ELR (cell line): ENCODE measurements at regions not wholly inside any gene's neighbourhood (a gene's known extent, or its start where the extent isn't known, plus 50 kb on each side); places are given as distances from the start of the nearest gene placed in this dataset.

Experiments
- DNase-seq: peaks from one replicate; pipeline ENCODE4 v3.0.0-alpha.2; 2015; ENCODE audit warnings: low read depth

DNA sequence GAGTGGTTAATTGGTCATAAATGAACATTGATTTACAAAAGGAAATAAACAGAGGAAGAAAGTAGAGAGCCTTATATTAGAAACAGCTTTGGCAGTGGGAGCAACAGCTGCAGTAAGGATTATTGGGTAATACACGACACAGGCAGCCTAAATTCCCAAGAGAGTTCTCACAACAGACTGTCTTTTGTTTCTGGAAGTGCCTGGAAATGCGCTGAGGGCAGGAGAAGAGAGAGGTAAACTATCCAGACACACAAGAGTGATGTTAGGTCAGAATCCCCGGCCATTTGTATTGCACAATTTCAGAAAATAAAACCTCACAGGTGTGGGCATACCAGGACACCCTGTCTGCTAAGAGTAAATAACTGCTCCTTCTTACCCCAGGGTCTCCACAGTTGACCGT, 450.4 kb upstream of the CTNND2 start:
- DNase-seq = no peak

DNA sequence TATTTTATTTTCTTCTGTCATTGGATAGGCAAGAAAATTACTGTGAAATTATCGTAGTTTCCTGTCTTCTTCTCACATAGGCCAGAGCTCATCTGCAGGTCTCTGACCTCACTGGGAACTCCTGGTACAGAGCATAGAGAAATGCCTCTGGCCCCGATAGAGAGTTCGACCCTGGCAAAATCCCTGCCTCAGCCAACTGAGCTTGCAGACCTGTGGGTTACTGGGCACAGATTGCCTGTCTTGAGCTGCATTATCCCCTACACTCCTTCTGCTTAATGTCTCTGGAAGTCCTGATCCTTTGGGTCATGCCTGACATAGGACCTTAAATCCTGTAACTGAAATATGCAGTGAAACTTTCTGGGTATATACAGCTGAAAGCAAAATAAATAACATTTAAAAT, 439.3 kb upstream of the CTNND2 start:
- DNase-seq = no peak

DNA sequence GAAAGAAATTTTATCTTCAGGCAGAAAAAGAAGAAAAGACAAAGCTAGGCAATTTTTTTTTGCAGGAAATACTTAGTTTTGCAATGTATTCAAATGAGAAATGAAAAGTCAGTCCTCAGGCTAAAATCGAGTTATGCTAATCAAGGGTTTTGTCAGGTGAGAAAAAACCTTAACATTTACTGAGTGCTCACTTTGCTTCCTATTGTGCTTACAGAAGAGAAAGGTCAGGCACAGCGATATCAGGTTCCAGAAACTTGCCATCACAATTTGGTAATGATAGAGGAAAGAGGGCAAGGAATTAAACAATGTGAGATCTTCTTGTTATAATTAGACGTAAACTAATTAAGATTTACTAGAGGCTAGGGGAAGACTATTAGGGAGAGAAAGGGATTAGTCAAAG, 431.7 kb upstream of the CTNND2 start:
- no peak for DNase-seq

DNA sequence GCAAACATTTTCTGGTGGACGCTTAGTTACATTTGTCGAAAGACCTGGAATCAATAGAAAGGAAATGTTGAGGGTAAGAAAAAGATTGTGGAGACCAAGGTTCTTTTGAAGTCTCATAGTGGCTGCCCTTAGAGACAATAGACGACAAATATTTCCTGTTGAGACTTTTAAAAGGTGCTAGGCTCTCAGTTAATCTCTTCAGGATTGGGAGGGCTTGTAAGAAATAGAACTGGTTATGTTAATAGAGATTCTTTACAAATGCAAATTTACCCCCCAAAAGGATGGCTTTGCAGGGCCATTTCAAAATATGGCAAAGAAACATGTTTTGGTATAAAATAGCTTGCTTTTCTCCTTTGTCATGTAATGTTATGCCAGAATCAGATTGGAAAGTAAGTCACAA, 428.2 kb upstream of the CTNND2 start:
- DNase-seq = no peak

DNA sequence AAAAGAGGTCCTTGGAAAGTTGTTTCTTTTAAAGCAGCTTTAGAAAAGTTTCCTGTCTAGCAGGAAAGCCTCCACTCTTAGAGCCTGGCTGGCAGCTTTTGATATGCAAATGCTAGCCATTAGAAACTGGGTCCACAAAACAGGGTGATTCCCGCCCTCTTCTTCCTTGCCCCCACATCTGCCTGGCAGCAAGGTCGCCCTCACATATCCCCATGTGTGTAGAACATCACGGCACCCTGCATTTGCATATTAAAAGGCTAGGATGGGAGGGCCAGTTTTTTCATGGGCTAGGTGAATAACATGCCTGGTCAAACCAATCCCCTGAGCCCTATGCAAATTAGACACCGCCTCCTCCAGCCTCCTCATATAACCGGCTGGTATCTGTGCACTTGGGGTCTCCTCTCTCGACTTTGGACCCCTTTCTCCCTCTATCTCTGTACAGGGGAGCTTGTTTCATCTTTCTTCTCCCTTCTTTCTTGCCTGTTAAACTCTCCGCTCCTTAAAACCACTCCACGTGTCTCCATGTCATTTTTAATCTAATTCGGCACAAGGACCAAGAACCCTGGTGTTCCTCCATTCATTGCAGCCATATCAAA, 426.8 kb upstream of the CTNND2 start:
- no peak for DNase-seq

DNA sequence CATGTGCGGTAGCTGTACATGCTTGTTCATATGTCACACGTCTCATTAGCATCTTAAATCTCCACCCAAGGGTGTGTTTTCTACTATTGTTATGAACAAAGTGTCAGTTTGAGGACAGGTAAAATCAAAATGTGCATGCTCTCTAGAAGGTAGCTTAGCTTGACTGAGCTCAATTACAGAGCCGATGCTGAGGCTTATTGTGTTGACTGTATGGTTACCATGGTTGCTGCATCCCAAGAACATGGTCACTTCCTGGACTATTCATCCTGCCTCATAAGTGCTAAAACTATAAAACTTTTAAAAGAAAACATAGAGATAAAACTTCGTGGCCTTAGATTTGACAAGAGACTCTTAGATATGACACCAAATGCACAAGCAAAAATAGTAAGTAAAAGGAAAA, 426.1 kb upstream of the CTNND2 start:
- peak; percentile 12 for DNase-seq

DNA sequence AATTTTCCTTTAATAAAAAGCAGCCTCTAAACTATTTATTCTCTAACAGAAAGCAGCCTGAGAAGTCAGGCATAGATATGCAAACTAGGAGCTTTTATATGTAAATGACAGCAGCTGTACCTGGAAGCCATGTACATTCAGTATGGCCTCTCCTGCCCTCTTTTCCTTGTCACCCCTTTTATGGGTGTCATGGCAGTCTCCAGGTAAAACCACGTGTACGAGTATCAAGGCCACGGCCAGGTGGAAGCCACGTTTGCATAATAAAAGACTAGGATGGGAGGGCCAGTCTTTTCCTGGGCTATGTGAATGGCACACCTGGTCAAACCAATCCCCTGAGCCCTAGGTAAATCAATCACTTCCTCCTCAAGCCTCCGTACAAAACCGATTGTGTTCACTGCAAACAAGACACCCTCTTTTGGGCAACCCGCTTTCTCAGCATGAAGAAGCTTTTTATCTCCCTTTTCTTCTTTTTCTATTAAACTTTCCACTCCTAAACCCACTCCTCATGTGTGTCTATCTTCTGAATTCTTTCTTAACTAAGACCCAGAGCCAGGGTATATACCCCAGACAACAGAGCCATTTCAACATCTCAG, 419.5 kb upstream of the CTNND2 start:
- no peak for DNase-seq

DNA sequence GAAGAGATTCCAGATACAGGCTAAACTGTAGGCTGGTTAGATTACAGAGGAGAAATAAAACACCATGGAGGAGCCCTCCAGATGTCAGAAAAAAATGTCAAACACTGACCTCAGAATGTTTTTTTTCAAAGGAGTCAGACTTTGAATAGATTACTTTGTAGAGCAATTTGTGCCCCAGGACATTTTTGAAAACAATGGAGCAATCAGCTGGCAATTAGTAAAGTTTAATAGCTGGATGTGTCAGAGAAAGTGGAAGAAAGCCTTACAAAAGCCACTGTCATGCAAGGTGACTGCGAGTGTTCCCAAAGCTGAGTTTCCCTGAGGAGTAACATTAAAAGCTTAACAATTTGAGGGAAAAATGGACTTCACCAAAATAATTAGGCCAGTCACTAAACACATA, 417.8 kb upstream of the CTNND2 start:
- no peak for DNase-seq

DNA sequence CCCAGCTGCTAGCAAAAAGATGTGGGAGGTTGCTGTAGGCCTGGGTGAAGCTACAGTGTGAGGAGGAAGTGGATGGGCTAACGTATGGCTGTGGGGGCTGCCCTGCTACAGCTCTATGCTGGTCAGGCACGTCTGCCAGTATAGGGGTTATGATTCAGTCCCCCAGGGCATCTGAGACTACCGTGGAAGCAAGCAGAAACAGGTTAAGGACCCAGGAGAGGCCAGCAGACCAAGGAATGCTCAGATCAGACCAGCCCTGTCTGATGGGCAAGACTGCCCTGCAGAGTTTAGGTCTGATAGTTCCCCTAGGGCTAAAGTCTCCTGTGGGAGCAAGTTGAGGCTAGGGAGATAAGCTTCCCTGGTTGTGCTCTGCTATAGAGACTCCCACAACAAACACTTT, 416.1 kb upstream of the CTNND2 start:
- no peak for DNase-seq

DNA sequence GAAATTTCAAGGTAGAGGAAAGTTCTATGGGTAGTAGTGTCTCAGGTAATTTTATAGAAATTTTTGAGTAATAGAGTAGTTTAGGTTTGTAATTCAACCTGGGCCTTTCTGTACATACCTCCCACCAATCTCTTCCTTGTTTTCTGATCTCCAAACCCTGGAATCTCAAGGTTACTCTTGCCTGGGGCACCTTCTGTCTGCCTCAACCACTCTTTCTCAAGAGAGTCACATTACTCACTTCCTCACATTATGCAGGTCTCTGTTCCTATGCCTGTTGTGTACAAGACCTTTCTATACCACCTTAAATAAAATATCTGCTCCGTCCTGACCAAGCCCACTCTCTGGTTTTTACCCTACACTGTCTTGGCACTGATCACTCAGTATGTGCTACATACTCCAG, 412.6 kb upstream of the CTNND2 start:
- peak; percentile 15 for DNase-seq

DNA sequence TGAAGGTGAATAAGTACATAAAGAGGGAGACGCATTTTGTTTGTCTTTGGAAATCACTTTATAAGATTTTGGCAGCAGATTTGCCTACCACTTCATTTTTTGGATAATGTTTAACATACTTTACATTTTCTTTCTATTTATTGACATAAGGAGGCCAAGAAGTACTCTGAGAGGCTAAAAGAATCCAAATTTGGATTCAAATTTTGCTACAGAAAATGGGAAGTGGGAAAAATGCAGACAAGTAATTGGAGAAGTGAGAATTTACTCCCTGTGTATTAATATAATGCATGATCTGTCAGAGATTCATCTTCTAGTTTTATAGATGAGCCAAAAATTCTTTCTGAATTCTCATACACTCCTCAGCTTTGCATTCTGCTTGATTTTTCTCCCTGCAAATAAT, 411.2 kb upstream of the CTNND2 start:
- DNase-seq = no peak

DNA sequence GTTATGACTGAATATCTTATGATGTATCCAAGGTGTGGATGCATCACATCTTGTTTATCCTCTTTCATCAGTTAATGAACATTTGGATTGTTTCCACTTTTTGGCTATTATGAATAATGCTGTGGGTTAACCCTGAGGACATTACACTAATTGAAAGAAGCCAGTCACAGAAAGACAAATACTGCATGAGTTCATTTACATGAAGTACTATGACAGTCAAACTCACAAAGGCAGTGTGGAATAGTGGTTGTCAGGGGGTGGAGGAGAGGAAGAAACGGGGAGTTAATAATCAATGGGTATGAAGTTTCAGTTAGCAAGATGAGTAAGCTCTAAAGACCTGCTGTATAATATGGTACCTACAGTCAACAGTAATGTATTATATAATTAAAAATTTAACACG, 409.4 kb upstream of the CTNND2 start:
- no peak for DNase-seq

DNA sequence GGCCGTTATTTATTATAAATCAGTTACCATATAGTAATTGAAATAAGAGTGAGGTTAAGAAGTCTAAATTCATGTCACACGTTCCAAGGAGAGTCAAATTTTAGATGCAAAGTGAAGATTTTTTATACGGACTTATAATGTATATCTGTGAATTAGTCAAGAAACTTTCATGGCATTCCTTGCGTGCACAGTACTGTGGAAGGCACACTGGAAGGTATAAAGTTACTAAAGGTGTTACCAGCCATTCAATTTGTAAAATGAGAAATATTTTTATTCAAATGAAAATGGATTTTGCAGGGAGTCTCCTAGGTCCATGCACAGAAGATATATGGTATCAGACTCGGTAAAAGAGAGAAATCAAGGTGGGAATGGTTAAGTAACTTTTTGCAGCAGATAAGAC, 408.1 kb upstream of the CTNND2 start:
- DNase-seq = no peak

DNA sequence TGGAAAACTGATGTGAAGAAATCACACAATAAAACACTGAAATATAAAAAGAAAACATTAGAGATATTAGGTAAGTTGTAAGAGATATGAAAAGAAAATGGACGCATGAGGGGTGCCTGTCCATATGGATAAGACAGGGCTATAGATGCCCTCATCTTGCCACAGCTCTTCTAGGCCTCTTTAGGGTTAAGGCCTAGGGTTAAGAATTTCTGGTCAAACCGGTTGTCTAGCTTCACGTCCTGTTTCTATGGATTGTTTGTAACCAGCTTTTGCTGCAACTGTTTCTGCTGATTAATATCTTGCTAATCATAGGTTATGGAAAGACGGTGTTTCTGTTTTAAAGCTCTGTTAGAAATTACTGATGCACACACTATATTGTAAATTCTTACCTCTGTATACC, 389.9 kb upstream of the CTNND2 start:
- no peak for DNase-seq

DNA sequence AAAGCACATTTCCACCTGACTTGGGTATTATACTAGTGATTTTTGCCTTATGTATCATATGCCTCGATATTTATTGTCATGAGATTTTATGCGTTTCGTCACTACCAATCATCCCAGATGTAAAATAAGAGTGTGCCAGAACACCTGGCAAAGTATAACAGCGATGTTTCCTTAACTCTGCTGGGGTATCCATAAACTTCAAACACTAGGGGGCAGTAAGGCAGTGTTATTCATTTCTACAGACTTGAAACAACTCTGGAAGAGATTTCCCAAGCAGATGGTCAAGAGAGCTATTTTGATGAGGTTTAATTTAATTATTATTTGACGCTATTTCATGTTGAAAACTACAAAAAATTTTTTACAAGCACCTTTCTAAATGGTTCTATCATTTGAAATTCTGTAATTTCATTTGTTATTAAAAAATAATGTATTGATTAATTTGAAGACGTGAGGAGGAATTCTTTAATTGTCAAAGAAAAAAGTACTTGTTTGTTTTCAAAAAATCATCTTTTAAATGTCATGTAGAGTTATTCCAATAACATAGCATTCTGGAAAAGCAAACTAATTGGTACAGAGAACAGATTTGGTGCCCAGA, 388.5 kb upstream of the CTNND2 start:
- DNase-seq = peak; percentile 53

DNA sequence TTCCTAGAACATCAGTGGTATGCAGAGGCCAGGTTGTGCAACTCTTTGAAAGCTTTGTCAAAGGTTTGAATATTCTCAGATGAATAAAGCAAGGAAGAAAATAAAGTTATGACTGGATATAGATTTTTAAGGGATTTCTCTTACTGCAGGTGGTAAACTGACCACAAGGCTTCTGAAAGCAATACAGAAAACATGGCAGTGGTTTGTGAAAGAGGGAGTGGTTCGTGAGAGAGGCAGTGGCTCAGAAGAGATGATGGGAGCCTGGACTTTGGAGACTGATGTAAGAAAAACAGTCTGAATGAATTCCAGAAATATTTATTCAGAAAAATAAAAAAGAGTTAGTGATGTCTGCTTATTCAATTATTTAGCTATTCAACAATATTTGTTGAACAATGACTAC, 380.4 kb upstream of the CTNND2 start:
- peak; percentile 13 for DNase-seq

DNA sequence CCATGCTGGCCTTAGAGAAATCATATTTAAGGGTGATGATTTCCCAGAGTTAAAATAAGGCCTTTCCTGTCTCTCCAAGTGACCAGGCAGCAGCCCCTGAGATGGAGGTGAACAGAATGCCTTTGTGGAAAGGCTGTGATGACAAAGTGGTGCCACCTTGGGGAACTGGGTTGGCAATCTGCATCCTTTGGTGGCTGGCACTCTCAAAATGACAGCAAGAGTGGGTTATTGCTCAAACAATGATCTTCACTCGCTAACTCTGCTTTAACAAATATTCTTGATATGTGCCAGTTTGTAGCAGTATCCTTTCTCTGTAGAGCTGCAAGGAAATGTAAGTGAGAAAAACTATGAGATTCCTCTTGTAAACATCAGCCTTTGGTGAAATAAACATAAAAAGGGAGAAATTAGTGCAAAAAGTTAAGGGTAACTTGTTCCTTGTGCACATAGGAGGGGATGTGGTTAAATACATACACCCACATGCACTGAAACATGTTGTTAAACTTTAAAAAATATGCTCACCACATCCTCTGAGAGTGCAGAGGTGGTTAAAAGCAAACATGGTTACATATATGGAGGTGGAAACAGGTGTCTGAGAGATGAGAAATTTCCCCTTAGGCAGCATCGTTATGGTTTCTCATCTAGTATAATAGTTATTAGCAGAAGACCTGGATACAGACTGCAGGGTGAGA, 373.4 kb upstream of the CTNND2 start:
- DNase-seq = no peak

DNA sequence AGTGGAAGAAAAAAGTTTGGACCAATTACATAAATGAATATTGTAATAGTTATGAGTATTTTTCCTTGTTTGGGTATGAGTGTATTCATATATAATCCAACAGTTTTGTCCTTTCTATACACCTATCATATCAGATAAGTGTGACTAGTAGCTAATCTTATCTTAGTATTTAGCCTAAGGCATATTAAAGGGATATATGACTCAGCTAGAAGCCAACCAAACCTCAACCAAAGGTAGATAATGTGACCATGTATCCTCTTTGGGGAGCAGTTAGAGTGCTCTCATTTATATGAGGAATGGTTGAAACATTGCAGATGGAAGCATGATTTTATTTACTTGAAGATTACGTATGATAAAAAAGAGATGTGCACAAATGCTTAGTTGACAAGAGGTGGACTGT, 370.0 kb upstream of the CTNND2 start:
- DNase-seq = no peak

DNA sequence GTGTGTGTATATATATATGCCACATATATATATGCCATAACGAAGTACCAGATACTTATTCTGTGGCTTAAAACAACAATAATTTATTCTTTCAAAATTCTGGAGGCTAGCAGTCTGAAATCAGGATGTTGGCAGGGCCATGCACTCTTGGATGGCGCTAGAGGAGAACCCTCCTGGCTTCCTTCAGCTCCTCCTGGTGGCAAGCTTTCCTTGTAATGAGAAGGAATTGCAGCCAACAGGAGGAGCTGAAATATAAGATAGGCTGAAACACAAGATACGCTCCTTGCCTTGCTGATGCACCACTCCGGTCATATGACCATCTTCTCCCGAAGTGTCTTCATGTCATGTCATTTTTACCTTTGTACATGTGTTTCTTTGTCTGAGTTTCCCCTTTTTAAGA, 368.1 kb upstream of the CTNND2 start:
- DNase-seq = peak; percentile 36

DNA sequence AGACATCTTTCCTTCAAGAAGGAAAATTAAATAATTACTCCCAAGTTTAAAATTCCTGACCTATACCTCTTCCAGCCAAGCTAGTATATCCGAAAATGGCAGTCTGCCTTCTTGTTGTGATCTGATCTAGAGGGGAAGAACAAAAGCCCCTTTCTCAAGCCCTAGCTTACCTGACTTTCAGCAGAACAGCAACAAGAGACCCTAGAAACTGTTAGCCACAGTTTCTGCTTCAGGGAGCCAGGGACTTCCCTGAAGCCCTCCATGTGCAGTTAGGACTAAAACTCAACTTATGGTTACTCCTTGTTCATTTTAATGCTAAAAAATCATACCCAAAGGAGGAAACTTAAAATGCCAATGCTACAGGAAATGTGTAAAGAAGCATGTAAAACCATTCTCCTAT, 366.7 kb upstream of the CTNND2 start:
- DNase-seq = no peak

DNA sequence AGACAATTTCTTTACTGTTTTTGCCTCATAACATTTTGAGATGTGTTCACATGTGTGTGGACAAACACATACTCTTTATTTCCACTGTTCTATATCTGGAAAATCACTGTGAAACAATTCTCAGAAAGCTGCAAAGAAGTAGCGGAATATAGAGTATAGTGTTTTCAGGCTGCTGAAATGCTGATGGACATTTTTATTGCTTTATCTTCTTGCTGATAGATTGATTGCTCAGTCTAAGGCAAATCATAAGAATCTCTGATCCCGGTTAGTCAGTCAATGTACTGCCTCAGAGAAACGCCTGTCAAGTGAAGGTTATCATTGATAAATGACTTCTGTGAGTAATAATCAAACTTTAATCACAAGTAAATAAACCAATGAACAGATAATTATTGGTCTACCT, 364.9 kb upstream of the CTNND2 start:
- DNase-seq = no peak

DNA sequence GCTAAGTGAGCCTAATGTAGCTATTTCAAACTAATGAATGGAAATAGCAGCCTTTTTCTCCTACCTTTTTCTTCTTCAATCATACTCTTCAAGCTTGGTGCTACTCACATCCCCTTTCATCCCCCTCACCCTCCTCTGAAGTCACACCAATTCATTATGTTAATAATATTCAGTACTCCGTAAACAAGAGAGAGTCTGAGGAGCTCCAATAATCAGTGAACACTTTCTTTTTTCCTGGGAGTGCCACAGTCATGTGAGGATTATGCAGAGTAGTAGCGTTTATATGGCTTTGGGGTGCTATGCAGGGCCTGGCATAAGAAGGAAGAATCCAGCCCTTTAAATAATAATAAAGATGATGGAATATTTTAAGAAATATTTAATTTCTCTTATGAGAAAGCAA, 354.3 kb upstream of the CTNND2 start:
- DNase-seq = no peak

DNA sequence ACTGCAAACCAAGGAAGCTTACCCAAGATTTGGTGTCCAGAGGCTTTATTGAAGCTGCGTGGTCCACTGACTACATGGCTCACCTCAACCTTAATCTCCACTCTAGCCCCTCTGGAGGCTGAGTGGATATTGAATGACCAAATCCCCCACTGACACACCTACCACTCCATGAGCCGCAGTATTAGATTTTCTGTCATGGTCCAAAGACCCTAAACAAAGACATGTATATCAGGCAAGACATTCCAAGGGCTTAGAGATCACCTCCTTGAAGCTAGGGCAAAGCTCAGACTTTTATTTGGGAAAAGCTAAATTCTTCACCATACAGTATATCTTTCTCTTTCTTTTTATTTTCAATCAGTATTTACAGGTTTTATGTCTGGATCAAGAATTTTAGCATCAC, 346.2 kb upstream of the CTNND2 start:
- DNase-seq = no peak

DNA sequence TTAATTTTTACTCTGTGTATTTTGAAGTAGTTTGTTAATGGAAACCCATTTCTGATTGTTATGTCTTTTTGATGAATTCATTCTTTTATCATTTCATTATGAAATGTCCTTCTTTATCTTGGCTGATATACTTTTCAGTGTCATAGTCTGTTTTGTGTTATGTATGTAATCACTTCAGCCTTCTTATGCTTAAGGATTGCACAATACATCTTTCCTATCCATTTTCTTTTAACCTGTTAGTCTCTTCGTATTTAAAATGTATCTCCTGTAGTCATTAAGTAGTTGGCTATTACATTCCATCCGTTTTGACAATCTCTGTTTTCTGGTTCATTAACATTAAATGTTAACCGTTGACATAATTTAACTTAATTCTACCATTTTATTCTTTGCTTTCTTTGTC, 344.6 kb upstream of the CTNND2 start:
- no peak for DNase-seq
